ENCODE measurements at regions not wholly inside any gene's neighbourhood (a gene's known extent, or its start where the extent isn't known, plus 50 kb on each side); places are given as distances from the start of the nearest gene placed in this dataset.

DNA sequence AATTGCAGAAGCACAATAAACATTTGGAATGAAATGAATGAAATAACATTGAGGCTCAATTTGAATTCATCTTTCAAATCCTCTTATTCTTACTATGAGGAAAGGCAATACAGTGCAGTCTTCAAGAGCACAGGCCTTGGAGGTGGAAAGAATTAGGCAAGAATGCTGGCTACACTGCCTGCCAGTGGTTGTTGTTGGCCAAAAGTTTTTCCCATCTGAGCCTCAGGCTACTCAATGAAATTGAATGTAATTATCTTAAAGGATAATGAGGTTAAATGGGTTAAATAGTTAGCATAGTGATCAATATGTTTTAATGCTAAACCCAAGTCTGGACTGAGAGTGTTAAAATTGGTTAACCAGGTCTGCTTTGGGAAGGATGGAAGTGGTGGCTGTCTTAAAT lies 140.9 kb downstream of the MBL2 start:
- TF ChIP-seq CTCF (IDR thresholded peaks at IDR 0.05; ENCODE audit: low read depth, low read length): no peak
- no peak for TF ChIP-seq MYC (IDR thresholded peaks at IDR 0.05; ENCODE audit: low read depth, low read length)
- TF ChIP-seq MAX (IDR thresholded peaks at IDR 0.05; ENCODE audit: low read depth, low read length): no peak
- TF ChIP-seq POLR2A (IDR thresholded peaks at IDR 0.05; ENCODE audit: extremely low read depth, insufficient read length): no peak
- no peak overlapping the region for H3K4me3 ChIP-seq (ENCODE audit: low read depth, low read length)
- DNase-seq (ENCODE audit: low read depth): no peak

GRCh38 chr10:52632591-52632990 lies 140.0 kb downstream of the MBL2 start:
- TF ChIP-seq MAX (IDR thresholded peaks at IDR 0.05; ENCODE audit: low read depth, low read length) (no peak), MYC (IDR thresholded peaks at IDR 0.05; ENCODE audit: low read depth, low read length) (no peak), POLR2A (IDR thresholded peaks at IDR 0.05; ENCODE audit: extremely low read depth, insufficient read length) (no peak), CTCF (IDR thresholded peaks at IDR 0.05; ENCODE audit: low read depth, low read length) (no peak)
- H3K4me3 ChIP-seq (ENCODE audit: low read depth, low read length): no peak overlapping the region
- DNase-seq (ENCODE audit: low read depth): no peak

- no peak for DNase-seq (ENCODE audit: low read depth)
- no peak overlapping the region for H3K4me3 ChIP-seq (ENCODE audit: low read depth, low read length)
- TF ChIP-seq CTCF (IDR thresholded peaks at IDR 0.05; ENCODE audit: low read depth, low read length): no peak
- TF ChIP-seq MYC (IDR thresholded peaks at IDR 0.05; ENCODE audit: low read depth, low read length): no peak
These were observed 139.3 kb downstream of the MBL2 start for GRCh38 chr10:52633266-52633665.

GRCh38 chr10:52635651-52636050 lies 136.9 kb downstream of the MBL2 start:
- no peak overlapping the region for H3K4me3 ChIP-seq (ENCODE audit: low read depth, low read length)
- DNase-seq (ENCODE audit: low read depth): no peak
- TF ChIP-seq MAX (IDR thresholded peaks at IDR 0.05; ENCODE audit: low read depth, low read length) (no peak), CTCF (IDR thresholded peaks at IDR 0.05; ENCODE audit: low read depth, low read length) (no peak), POLR2A (IDR thresholded peaks at IDR 0.05; ENCODE audit: extremely low read depth, insufficient read length) (no peak), MYC (IDR thresholded peaks at IDR 0.05; ENCODE audit: low read depth, low read length) (no peak)

DNA sequence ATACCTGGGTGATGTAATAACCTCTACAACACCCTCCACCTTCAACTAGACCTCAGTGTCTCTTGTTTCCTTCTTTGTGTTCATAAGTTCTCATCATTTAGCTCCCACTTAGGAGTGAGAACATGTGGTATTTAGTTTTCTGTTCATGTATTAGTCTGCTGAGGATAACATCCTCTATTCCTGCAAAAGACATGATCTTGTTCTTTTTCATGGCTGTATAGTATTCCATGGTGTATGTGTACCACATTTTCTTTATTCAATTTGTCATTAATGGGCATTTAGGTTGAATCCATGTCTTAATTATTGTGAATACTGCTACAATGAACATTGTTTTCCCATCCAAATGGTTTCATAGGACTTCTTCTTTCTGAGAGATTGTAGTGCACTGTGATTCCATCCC lies 135.7 kb downstream of the MBL2 start:
- no peak overlapping the region for H3K4me3 ChIP-seq (ENCODE audit: low read depth, low read length)
- TF ChIP-seq MYC (IDR thresholded peaks at IDR 0.05; ENCODE audit: low read depth, low read length): no peak
- DNase-seq (ENCODE audit: low read depth): no peak

DNA sequence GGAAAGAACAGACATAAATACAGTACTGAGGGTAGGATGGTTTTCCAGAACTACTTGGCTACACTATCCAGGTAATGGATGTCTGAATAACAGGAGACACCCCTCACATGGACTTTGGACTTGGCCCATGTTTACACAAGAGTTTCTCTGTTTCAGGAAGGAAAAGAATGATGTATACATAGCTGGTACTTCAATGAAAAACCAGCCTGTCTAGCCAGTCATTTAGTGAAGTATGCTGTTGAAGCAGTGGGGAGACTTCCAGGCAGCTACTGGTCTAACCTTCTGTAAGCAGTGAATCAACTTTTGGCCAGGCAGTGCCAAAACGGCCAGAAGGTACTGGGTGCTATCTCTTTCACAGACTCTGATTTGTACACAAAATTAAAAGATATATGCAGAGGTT lies 135.0 kb downstream of the MBL2 start:
- no peak overlapping the region for H3K4me3 ChIP-seq (ENCODE audit: low read depth, low read length)
- no peak for TF ChIP-seq CTCF (IDR thresholded peaks at IDR 0.05; ENCODE audit: low read depth, low read length)
- TF ChIP-seq MAX (IDR thresholded peaks at IDR 0.05; ENCODE audit: low read depth, low read length): no peak
- TF ChIP-seq POLR2A (IDR thresholded peaks at IDR 0.05; ENCODE audit: extremely low read depth, insufficient read length): no peak
- TF ChIP-seq MYC (IDR thresholded peaks at IDR 0.05; ENCODE audit: low read depth, low read length): no peak
- no peak for DNase-seq (ENCODE audit: low read depth)

Measured in NB4 (cell line).